Gastroesophageal sphincter (tissue), 4 donors: ENCODE measurements at regions not wholly inside any gene's neighbourhood (a gene's known extent, or its start where the extent isn't known, plus 50 kb on each side); places are given as distances from the start of the nearest gene placed in this dataset.
"Not testable (repeated sequence)": the region's sequence is repeated elsewhere in the genome, so short reads cannot be mapped to it uniquely, and the experiment has no call there.

ENCODE experiments used
- ATAC-seq: fragments of 150-250 bp; one replicate; pipeline ENCODE4 v1.9.1; 2016; ENCODE audit warnings: mild to moderate bottlenecking, moderate library complexity
- H3K27ac ChIP-seq, 4 donors: fragments of 200-600 bp; sonication (generic) in 3 of 4; 1 replicate in 3 of 4; 2 replicates in 1 of 4; pipeline ENCODE4 v1.5.1; 2016 to 2019
- H3K27me3 ChIP-seq: fragments of 200-600 bp; sonication (generic); one replicate; pipeline ENCODE4 v1.5.1; 2019
- H3K36me3 ChIP-seq, 2 donors: fragments of 200-600 bp; sonication (generic); one replicate each; pipeline ENCODE4 v1.5.1; 2019; ENCODE audit warnings: control low read depth in 1 of 2
- H3K4me1 ChIP-seq, 3 donors: fragments of 200-600 bp; sonication (generic); 1 replicate in 2 of 3; 2 replicates in 1 of 3; pipeline ENCODE4 v1.5.1; 2016 to 2019; ENCODE audit warnings: control low read depth in 2 of 3
- H3K4me3 ChIP-seq, 2 donors: fragments of 200-600 bp; sonication (generic); one replicate each; pipeline ENCODE4 v1.5.1; 2019; ENCODE audit warnings: mild to moderate bottlenecking in 1 of 2, moderate library complexity in 1 of 2
- H3K9me3 ChIP-seq, 3 donors: fragments of 200-600 bp; sonication (generic); one replicate each; pipeline ENCODE4 v1.5.1; 2017 to 2019; ENCODE audit warnings: control low read depth in 2 of 3
- CTCF ChIP-seq, 4 experiments: fragments of 200-600 bp in 2 of 4; fragments of 450-650 bp in 2 of 4; sonication (generic) in 1 of 4; IDR thresholded peaks; one replicate each; pipeline ENCODE4 v1.5.1; 2017 to 2019; ENCODE audit warnings: antibody characterized with exemption in 4 of 4, mild to moderate bottlenecking in 2 of 4, moderate library complexity in 2 of 4
- EP300 ChIP-seq: sonication (generic); formaldehyde crosslinking; IDR thresholded peaks from one replicate; pipeline ENCODE4 v1.6.1; 2017; ENCODE audit warnings: antibody characterized with exemption, mild to moderate bottlenecking
- POLR2A ChIP-seq, 2 donors: fragments of 450-650 bp; IDR thresholded peaks; one replicate each; pipeline ENCODE4 v1.6.1; 2017; ENCODE audit warnings: antibody characterized with exemption in 2 of 2, mild to moderate bottlenecking in 2 of 2, moderate library complexity in 1 of 2
- POLR2AphosphoS5 ChIP-seq: sonication (generic); formaldehyde crosslinking; IDR thresholded peaks from one replicate; pipeline ENCODE4 v1.6.1; 2017; ENCODE audit warnings: antibody characterized with exemption
- WGBS, 2 donors: methylation state at CpG; one replicate each; pipeline ENCODE4 v1.1.5; 2018; ENCODE audit warnings: low coverage in 1 of 2; 5-methylcytosine and 5-hydroxymethylcytosine counted together

GRCh38 chr12:67070604-67071003, 198.6 kb upstream of the CAND1 start:
- H3K4me3 ChIP-seq, result no peak overlapping the region
- no peak for TF ChIP-seq EP300
- no peak for TF ChIP-seq POLR2A (IDR thresholded peaks at IDR 0.05)
- TF ChIP-seq CTCF (IDR thresholded peaks at IDR 0.05), result no peak
- no peak for TF ChIP-seq POLR2AphosphoS5
- no peak for ATAC-seq
- H3K27me3 ChIP-seq, result peaks cover 7% of the 10 kb centered on the region
- H3K4me1 ChIP-seq, result peaks cover 0 to 28% (median 0%) of the 10 kb centered on the region in 3 donors
- no peak overlapping the region for H3K27ac ChIP-seq
- WGBS, 2 donors, result 93 to 94% methylated on average over 4 of the region's 4 CpGs
- no peaks in the 10 kb centered on the region for H3K36me3 ChIP-seq
- H3K9me3 ChIP-seq, result no peaks in the 10 kb centered on the region

DNA sequence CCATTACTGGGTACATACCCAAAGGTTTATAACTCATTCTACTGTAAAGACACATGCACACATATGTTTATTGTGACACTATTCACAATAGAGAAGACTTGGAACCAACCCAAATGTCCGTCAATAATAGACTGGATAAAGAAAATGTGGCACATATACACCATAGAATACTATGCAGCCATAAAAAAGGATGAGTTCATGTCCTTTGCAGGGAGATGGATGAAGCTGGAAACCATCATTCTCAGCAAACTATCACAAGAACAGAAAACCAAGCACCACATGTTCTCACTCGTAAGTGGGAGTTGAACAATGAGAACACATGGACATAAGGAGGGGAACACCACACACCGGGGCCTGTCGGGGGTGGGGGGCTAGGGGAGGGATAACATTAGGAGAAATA, 196.9 kb upstream of the CAND1 start:
- 89 to 94% methylated on average over 4 of the region's 4 CpGs for WGBS, 2 donors

GRCh38 chr12:67073336-67073735, 195.8 kb upstream of the CAND1 start:
- Histone ChIP-seq H3K9me3 (no peaks in the 10 kb centered on the region), H3K36me3 (no peaks in the 10 kb centered on the region), H3K4me3 (no peak overlapping the region), H3K27ac (no peak overlapping the region), H3K27me3 (peaks cover 6% of the 10 kb centered on the region), H3K4me1 (peaks cover 0 to 12% (median 0%) of the 10 kb centered on the region in 3 donors)
- WGBS, 2 donors, result 40 to 55% methylated on average over 1 of the region's 1 CpG
- no peak for ATAC-seq
- no peak for TF ChIP-seq POLR2A (IDR thresholded peaks at IDR 0.05)
- TF ChIP-seq EP300, result no peak
- TF ChIP-seq POLR2AphosphoS5, result no peak
- TF ChIP-seq CTCF (IDR thresholded peaks at IDR 0.05), result no peak

More for the DNA sequence above, 196.9 kb upstream of the CAND1 start:
- not testable (repeated sequence) for H3K36me3 ChIP-seq, H3K27me3 ChIP-seq, ATAC-seq, H3K4me3 ChIP-seq, H3K27ac ChIP-seq, H3K9me3 ChIP-seq
- peaks cover 0 to 23% (median 0%) of the 10 kb centered on the region in 3 donors for H3K4me1 ChIP-seq

DNA sequence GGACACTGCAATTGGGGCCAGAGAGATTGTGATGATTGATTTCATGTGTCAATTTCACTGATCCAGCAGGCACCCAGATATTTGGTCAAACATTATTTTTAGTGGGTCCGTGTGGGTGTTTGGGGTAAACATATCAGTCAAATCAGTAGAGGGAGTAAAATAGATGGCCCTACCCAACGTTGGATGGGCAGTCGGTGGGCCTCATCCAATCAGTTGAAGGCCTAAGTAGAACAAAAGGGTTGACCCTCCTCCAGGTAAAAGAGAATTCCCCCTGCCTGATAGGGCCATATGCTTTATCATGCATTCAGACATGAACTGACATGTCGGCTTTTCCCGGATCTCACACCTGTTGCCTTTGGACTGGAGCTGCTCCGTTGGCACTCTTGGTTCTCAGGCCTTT, 195.1 kb upstream of the CAND1 start:
- Histone ChIP-seq H3K27ac (no peak overlapping the region), H3K27me3 (no peaks in the 10 kb centered on the region), H3K9me3 (no peaks in the 10 kb centered on the region), H3K36me3 (no peaks in the 10 kb centered on the region), H3K4me3 (no peak overlapping the region), H3K4me1 (peaks cover 0 to 9% (median 0%) of the 10 kb centered on the region in 3 donors)
- TF ChIP-seq EP300 (no peak), POLR2A (IDR thresholded peaks at IDR 0.05) (no peak), POLR2AphosphoS5 (no peak), CTCF (IDR thresholded peaks at IDR 0.05) (no peak)
- WGBS, 2 donors, result 56 to 85% methylated on average over 1 to 5 of the region's 6 CpGs
- no peak for ATAC-seq

DNA sequence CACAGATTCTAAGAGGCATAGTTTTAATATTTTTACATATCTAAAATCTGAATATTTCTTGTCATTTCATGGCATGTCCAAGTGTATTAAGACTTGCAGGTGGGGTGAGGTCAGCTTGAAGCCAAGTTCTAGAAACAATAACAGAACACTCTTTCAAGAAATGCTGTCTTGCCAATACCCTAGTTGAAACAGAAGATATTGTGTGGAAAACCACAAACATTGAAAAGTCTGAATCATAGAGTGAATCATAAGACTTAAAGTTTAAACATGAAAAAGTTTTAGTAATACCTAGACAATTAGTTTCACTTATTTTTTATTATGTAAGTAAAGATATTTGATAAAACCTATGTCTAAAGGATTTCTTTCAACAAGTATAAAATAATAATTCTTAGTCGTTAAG, 191.5 kb upstream of the CAND1 start:
- Histone ChIP-seq H3K27me3 (no peaks in the 10 kb centered on the region), H3K9me3 (no peaks in the 10 kb centered on the region), H3K36me3 (no peaks in the 10 kb centered on the region), H3K27ac (no peak overlapping the region), H3K4me3 (no peak overlapping the region), H3K4me1 (no peaks in the 10 kb centered on the region)
- TF ChIP-seq CTCF (IDR thresholded peaks at IDR 0.05) (no peak), POLR2A (IDR thresholded peaks at IDR 0.05) (no peak), POLR2AphosphoS5 (no peak), EP300 (no peak)
- 84 to 92% methylated on average over 1 of the region's 1 CpG for WGBS, 2 donors
- ATAC-seq, result no peak

- Histone ChIP-seq H3K4me3 (no peak overlapping the region), H3K9me3 (no peaks in the 10 kb centered on the region), H3K36me3 (no peaks in the 10 kb centered on the region), H3K27ac (no peak overlapping the region), H3K27me3 (no peaks in the 10 kb centered on the region), H3K4me1 (no peaks in the 10 kb centered on the region)
- no peak for TF ChIP-seq EP300
- TF ChIP-seq CTCF (IDR thresholded peaks at IDR 0.05), result no peak
- TF ChIP-seq POLR2A (IDR thresholded peaks at IDR 0.05), result no peak
- no peak for TF ChIP-seq POLR2AphosphoS5
- no peak for ATAC-seq
- WGBS, 2 donors, result 70% methylated on average over 3 of the region's 4 CpGs; no CpG with 5 or more reads in 1 of the 2 donors
Observed at GRCh38 chr12:67078957-67079356, 190.2 kb upstream of the CAND1 start.
